Effector memory CD8-positive, alpha-beta T cell (primary cell): ENCODE measurements at regions not wholly inside any gene's neighbourhood (a gene's known extent, or its start where the extent isn't known, plus 50 kb on each side); places are given as distances from the start of the nearest gene placed in this dataset.

Experiments
- ATAC-seq: fragments of 150-1000 bp; cut with Tn5 transposase; replicated peaks from 2 replicates; pipeline ENCODE4 v1.10.0; 2021; ENCODE audit warnings: mild to moderate bottlenecking, moderate library complexity
- DNase-seq, 3 experiments: peaks; one replicate each; pipeline ENCODE4 v3.0.0; 2021
- H3K27ac Mint-ChIP-seq, 2 donors: one replicate each; pipeline ENCODE4 v1.8.0; 2022; ENCODE audit warnings: mild to moderate bottlenecking in 2 of 2, mixed read lengths in 2 of 2, moderate library complexity in 2 of 2
- H3K27me3 Mint-ChIP-seq, 2 donors: one replicate each; pipeline ENCODE4 v1.8.0; 2022; ENCODE audit warnings: mixed read lengths in 2 of 2
- H3K36me3 Mint-ChIP-seq: one replicate; pipeline ENCODE4 v1.8.0; 2022; ENCODE audit warnings: mild to moderate bottlenecking, moderate library complexity, mixed read lengths; ENCODE audit not compliant: insufficient read depth
- H3K4me1 Mint-ChIP-seq, 2 donors: one replicate each; pipeline ENCODE4 v1.8.0; 2022; ENCODE audit warnings: low read depth in 2 of 2, mixed read lengths in 2 of 2
- H3K4me3 Mint-ChIP-seq, 2 donors: one replicate each; pipeline ENCODE4 v1.8.0; 2022; ENCODE audit warnings: mild to moderate bottlenecking in 2 of 2, mixed read lengths in 2 of 2, moderate library complexity in 2 of 2
- H3K9me3 Mint-ChIP-seq, 2 donors: one replicate each; pipeline ENCODE4 v1.8.0; 2022; ENCODE audit warnings: mixed read lengths in 2 of 2

GRCh38 chr5:39475881-39476842, 51.4 kb upstream of the DAB2 start:
- Mint-ChIP-seq H3K36me3 (no peaks in the 10 kb centered on the region), H3K9me3 (no peaks in the 10 kb centered on the region), H3K4me3 (no peak overlapping the region), H3K27me3 (peaks cover 20 to 36% of the 10 kb centered on the region in 2 donors), H3K27ac (no peak overlapping the region), H3K4me1 (no peaks in the 10 kb centered on the region)
- DNase-seq (no peak), ATAC-seq (no peak)

- ATAC-seq, result no peak
- H3K4me1 Mint-ChIP-seq, result no peaks in the 10 kb centered on the region
- no peak overlapping the region for H3K4me3 Mint-ChIP-seq
- no peak for DNase-seq
- H3K27ac Mint-ChIP-seq, result no peak overlapping the region
- no peaks in the 10 kb centered on the region for H3K9me3 Mint-ChIP-seq
- peaks cover 20 to 31% of the 10 kb centered on the region in 2 donors for H3K27me3 Mint-ChIP-seq
- H3K36me3 Mint-ChIP-seq, result no peaks in the 10 kb centered on the region
Measured at GRCh38 chr5:39475159-39475571, 50.4 kb upstream of the DAB2 start.
